ENCODE measurements at regions not wholly inside any gene's neighbourhood (a gene's known extent, or its start where the extent isn't known, plus 50 kb on each side); places are given as distances from the start of the nearest gene placed in this dataset.
A peak's percentile ranks its signal among the peaks of the same experiment; 100 is the strongest.
"Not testable (repeated sequence)": the region's sequence is repeated elsewhere in the genome, so short reads cannot be mapped to it uniquely, and the experiment has no call there.

GRCh38 chr17:77510133-77510796, 369.5 kb downstream of the SEC14L1 start:
- DNase-seq (ENCODE audit: low spot score), result no peak

GRCh38 chr17:77511514-77512061, 370.8 kb downstream of the SEC14L1 start:
- no peak for DNase-seq (ENCODE audit: low spot score)

- no peak for DNase-seq (ENCODE audit: low spot score)
These were observed 371.5 kb downstream of the SEC14L1 start for GRCh38 chr17:77512062-77512946.

- DNase-seq (ENCODE audit: low spot score), result no peak
These were observed 372.3 kb downstream of the SEC14L1 start for GRCh38 chr17:77513045-77513444.

DNA sequence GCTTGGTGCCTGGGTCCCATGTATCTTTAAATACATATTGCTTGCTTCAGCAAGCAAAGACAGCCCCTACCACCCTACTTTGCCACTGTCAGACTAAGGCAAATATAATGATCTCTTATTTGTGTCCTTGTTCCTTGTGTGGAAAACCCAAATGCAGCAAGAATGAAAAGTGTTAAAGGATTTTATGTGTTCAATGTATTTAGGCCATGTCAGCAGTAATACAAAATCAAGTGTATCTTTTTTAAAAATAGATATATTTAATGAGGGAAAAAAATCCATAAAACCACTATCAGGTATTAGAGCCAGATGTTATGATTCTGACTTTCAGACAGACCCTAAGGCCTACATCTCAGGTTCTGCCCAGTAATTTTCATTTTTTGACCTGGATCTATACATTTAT, 374.5 kb downstream of the SEC14L1 start:
- DNase-seq (ENCODE audit: low spot score), result no peak

DNA sequence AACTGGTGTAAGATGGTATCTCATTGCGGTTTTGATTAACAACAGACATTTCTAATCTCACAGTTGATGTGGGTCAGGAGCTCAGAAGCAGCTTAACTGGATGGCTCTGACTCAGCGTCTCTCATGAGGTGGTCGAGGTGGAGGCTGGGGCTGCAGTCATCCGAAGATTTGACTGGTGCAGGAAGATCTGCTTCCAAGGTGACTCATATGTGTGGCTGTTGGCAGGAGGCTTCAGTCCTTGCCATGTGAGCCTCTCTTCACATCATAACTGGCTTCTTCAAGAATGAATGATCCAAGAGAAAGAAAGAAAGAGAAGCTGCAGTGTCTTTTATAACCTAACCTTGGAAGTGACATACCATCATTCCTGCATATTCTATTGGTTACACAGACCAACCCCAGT, 376.1 kb downstream of the SEC14L1 start:
- no peak for DNase-seq (ENCODE audit: low spot score)

GRCh38 chr17:77521076-77521475, 380.3 kb downstream of the SEC14L1 start:
- DNase-seq (ENCODE audit: low spot score), result no peak

DNA sequence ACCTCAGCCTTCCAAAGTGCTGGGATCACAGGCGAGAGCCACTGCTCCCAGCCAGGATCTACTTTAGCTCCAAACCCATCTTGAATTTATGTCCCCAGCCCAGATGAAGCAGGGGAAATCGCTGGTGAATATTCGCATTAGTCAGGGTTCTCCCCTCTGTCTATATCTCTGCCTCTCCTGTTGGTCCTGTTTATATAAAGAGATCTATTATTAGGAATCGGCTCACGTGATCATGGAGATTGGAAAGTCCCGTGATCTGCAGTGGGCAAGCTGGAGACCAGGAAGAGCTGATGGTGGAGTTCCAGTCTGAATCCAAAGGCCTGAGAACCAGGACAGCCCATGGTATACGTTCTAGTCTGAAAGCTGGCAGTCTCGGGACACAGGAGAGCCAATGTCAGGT, 382.8 kb downstream of the SEC14L1 start:
- DNase-seq (ENCODE audit: low spot score), result no peak

GRCh38 chr17:77526259-77526711, 385.5 kb downstream of the SEC14L1 start:
- DNase-seq (ENCODE audit: low spot score), result no peak

DNA sequence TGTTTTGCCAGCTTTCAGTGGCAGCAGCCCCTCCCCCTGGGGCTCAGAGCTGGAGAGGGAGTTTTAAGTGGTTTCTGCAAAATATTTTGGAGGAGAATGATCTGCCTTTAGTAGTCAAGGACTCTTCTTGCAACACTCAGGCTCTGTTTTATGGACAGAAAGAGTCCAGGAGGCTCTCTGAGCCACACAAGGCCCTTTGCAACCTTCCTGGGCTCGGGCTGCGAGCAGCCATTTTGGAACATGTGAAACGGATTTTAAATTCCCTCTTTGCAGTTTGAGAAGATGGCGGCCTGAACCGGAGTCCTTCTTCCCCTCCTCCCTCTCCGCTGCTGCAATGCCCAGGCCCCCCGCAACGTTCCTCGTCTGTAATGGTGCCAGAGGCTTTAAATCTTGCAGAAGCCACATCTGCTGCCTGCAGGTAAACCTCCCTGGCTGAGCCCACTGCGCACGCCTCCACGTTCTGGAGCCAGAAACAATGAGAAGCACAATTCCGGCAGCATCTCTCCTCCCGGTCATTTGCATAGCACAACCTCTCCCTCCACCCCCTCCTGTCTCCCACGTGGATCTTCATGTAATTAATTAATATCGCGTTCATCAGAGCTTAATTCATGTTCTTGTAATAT, 386.1 kb downstream of the SEC14L1 start:
- DNase-seq (ENCODE audit: low spot score), result no peak

DNA sequence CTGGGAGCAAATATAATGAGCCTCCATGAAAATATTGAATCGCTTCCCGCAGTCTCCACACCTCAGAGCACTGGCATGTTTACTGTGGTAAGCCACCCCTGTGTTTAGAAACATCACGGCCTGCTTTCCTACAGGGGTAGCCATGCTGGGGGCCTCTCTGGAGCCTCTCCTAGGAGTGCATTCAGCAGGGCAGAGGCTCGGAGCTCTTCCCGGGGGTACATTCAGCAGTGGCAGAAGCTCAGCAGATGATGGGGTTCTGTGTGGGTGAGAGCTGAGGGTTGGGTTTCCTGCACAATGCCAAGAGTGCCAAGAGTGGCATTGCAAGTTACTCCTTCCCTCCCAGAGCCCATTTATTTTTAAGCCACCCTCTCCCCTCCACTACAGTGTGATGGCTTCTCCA, 386.6 kb downstream of the SEC14L1 start:
- no peak for DNase-seq (ENCODE audit: low spot score)

DNA sequence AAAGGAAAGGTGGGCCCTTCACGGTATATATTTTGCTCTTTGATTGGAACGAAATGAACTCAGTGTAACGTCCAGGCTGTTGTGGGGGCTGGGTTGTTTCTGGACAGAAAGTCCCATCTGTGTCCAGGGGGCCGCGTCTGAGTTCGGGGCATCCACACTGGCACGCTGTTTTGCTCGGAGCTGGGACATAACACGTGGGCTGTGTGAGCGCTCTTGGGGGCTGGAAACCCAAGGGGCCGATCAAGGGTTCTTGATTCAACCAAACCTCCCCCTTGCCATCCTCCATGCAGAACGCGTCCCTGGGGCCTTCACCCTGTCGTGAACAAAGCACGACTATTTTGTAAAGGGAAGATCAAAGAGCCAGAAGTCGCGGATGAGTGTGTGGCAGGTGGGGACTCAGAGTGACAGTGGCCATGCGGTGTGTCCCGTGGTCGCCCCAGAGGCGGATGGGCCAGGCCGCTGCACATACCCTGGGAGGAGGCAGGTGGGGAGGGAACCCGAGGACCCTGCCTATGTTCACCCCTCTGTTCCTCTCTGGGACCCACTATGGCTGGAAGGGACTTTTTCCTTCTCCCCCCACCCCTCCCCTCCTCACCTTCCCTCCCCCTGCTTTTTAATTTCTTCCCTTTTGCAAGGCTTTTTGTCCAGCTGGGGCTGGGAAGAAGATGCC, 387.2 kb downstream of the SEC14L1 start:
- DNase-seq (ENCODE audit: low spot score), result no peak

- DNase-seq (ENCODE audit: low spot score), result peak; percentile 79
These were observed 388.0 kb downstream of the SEC14L1 start for GRCh38 chr17:77528516-77529327.

GRCh38 chr17:77529328-77529650, 388.5 kb downstream of the SEC14L1 start:
- DNase-seq (ENCODE audit: low spot score), result no peak

DNA sequence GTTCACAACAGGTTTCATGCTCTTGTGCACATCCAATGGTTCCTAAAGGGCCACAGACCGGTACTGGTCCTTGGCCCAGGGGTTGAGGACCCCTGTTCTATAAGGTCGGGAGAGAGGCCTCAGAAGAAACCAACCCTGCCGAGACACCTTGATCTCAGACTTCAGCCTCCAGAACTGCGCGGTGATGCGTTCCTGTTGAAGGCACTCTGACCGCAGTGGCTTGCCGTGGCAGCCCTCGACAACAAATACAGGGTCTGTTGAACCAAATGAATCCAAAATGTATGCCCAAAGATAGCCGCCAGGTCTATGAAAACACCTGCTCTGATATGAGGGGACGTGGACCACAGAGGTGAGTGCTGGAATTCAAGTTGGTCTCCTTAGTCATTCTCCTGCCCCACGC, 389.8 kb downstream of the SEC14L1 start:
- DNase-seq (ENCODE audit: low spot score), result no peak

DNA sequence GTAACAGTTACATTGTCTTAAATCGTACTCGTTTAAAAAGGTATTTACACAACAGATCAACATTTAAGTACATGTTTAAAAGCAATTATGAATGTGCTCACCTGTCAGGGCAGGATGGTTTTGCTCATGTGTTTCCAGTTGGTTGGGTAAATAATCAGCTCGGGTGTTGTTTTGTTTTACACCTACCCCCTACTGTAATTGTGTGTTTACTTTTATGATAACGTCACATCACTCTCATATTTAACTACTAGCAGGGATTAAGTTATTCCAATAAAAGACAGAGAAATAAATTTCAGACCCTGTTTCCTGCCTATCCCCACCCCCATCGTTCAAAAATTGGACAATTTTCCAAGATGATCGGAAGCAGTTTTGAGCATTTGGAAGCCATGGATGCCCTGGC, 390.2 kb downstream of the SEC14L1 start:
- no peak for DNase-seq (ENCODE audit: low spot score)

DNA sequence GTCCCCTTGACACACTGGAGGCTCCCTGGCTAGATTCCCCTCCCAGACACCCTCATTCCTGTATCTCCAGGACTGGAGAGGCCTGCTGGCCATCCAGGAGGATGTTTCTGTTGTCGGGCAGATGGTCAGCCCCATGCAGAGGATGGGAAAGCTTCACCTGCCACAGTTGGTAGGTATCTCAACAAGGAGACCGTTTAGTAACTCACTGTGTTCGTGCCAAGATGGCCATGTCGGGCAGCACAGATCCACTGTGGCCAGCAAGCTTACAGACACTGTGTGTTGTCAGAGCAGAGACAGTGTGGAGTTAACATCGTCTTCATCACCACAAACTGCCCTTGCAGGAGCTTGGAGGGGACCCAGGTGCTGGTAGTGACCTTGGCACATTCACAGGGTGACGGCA, 390.9 kb downstream of the SEC14L1 start:
- DNase-seq (ENCODE audit: low spot score), result no peak

- DNase-seq (ENCODE audit: low spot score), result not testable (repeated sequence)
These were observed 392.9 kb downstream of the SEC14L1 start for GRCh38 chr17:77533697-77534096.

- no peak for DNase-seq (ENCODE audit: low spot score)
These were observed 393.4 kb downstream of the SEC14L1 start for GRCh38 chr17:77534137-77534536.

- DNase-seq (ENCODE audit: low spot score), result no peak
These were observed 394.7 kb downstream of the SEC14L1 start for GRCh38 chr17:77535435-77535834.

GRCh38 chr17:77535892-77536291, 395.1 kb downstream of the SEC14L1 start:
- no peak for DNase-seq (ENCODE audit: low spot score)

Measured in SK-N-DZ (cell line).